HG03378 (cell line): ENCODE measurements at regions not wholly inside any gene's neighbourhood (a gene's known extent, or its start where the extent isn't known, plus 50 kb on each side); places are given as distances from the start of the nearest gene placed in this dataset.
"Not testable (repeated sequence)": the region's sequence is repeated elsewhere in the genome, so short reads cannot be mapped to it uniquely, and the experiment has no call there.

Source experiments
- ATAC-seq: cut with Tn5 transposase; IDR thresholded peaks from one replicate; pipeline ENCODE4 v1.9.1; 2021; ENCODE audit warnings: mild to moderate bottlenecking, moderate library complexity; ENCODE audit not compliant: unreplicated experiment

DNA sequence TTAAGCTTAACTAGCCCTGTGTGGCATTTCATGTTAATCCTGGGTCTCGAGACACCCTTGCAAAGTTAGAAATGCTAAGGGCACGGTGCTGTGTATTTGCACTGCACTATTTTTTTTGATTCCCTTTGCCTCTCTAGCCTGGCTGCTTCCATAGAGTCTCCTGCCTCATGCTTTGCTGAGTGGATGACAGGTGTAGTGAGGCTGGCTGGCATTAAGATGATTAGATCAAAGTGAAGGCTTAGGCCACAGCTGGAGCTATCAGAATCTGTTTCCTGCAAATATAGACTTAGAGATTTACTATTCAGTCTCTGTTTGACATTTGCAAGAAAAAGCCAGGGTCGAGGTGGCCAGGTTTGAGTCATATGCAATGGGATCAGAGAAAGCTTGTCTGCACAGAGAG, 791.1 kb downstream of the AACS start:
- ATAC-seq = no peak

DNA sequence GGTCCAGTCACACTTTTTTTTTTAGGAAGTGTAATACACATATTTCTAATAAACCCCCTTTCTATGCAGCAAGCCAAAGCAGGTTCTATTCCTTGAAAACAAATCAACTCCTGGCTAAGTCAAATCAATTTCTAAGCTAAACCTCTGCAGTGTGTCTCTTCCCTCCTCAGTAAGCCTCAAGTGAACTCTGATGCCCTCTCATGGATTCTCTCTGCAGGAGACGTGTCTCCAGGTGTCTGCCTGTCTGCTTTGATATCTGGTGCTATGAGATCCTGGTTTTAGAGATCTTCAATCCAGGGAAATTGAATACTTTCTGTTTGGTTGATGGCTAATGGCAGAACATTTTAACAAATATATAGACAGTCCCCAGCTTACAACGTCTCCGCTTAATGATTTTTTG, 791.7 kb downstream of the AACS start:
- ATAC-seq = no peak

DNA sequence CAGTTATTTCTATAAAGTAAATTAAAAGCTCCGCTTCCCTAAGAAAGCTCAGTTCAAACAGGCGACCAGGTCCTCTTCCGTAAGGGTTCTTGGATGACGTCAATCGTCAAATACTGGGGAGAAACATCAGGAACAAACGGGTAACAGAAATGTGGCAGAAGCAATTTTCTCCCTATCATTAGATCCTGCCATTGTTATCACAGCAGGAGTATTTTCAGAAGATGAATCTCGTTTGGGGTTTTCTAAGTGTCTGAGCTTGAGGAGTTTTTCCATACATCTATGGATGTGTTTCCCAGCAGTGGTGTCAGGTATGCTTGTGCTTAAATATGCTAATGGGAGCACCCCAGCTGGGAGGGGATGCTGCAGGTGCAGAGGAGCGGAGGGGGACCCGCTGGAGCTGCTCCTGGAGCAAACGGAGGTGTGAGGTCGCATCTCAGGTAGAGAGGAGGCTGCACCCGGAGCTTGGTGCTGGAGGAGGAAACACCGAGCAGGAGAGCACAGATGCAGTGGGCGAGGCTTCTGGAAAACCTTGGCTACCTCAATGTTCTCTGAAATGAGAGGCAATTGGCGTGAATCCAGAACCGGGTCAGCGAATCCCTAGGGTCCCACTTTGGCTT, 795.5 kb downstream of the AACS start:
- no peak for ATAC-seq

DNA sequence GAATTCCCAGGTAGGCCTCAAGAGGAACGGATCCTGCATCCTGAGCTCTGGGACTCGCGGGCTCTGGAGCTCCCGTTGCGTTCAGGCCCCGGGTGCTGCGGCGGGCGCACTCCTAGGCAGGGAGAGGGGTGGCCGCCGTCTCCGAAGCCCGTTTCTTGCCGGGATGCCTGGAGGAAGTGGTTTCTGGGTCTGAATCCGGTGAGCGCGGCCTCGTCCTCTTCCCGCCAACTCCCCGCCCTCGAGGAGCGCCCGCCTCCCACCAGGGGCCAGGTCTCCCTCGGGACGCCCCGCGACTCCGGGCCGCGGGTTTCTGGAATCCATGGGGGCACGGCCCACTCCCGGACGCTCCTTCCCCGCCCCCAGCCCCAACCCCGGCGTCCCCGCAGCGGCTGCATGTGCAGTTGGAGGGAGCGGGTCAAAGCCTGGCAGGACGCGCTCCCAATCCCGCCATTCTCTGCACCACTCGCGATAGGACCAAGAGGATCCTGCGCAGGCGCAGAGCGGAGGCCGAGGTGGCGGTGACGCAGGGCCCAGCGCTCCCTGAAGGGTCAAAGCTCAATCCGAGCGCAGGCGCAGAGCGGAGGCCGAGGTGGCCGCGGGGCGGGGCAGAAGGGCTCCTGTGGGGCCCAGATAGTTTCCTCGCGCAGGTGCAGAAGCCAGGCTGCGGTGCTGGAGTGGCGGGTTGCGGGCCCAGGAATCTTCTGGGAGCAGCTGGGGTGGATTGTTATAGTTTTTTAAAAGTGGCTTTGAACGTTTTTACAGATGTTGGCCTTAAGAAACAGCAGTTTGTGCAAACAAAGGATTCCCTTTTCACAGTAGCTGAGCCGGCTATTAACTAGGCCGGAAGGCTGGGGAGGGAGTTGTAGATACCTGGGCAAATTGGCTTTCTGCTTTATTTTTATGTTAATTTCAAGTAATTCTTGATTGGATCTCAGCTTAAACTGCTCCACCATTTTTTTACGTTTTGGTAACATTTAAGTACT, 796.4 kb downstream of the AACS start:
- ATAC-seq = no peak

DNA sequence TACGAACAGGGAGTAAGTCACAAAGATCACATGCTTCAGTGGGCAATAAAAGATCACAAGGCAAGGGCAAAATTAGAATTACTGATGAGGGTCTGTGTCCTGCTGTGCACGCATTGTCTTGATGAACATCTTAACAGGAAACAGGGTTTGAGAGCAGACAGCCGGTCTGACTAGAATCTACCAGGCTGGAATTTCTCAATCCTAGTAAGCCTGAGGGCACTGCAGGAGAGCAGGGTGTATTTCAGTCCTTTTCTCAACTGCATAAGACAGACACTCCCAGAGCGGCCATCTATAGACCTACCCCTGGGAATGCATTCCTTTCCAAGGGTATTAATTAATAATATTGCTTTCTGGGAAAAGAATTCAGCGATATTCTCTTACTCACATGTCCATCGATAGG, 800.0 kb downstream of the AACS start:
- not testable (repeated sequence) for ATAC-seq

DNA sequence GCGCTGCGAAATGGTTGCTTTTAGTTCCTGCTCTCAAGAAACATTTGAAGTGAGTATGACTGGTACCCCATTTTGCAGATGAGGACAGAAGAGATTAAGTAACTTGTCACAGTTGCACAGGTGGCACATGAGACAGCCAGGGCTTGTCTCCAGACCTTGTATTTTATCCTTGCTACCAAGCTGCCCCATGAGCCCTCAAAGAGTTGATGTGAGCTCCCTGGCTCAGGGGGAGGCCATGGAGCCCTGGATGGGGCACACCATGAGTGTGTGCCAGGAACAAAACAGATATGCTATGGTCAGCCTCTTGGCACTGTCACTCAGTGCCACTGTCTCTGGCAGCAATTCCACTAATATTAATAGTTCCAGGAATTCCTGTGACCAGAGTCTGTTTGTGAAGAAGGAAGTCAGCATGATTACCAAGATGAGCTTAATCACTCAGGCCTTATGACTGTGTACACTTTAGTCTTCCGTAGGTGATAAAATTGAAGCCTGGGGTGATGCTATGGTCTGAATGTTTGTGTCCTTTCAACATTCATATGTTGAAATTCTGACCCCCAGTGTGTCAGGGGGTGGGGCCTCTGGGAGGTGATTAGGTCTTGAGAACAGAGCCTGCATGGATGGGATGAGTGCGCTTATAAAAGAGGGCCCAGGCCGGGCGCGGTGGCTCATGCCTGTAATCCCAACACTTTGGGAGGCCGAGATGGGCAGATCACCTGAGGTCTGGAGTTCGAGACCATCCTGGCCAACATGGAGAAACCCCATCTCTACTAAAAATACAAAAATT, 806.8 kb downstream of the AACS start:
- no peak for ATAC-seq

DNA sequence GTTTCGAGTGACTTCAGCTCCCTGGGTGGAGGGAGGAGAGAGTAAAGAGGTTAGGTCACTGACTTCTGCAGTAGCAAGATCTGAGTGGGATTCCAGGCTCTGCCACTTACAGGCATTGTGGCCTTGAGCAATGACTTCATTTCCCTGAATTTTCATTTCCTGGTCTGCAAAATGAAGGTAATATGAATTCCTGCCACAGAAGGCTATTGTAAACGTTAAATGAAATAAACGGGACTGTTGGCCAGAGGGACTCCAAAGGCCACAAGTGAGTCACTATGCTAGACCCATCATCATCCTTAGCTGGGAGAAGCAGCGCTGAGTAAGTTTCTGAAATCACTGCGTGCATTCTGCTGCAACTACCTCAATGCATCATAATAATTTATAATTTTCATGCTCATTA, 807.8 kb downstream of the AACS start:
- ATAC-seq = no peak

DNA sequence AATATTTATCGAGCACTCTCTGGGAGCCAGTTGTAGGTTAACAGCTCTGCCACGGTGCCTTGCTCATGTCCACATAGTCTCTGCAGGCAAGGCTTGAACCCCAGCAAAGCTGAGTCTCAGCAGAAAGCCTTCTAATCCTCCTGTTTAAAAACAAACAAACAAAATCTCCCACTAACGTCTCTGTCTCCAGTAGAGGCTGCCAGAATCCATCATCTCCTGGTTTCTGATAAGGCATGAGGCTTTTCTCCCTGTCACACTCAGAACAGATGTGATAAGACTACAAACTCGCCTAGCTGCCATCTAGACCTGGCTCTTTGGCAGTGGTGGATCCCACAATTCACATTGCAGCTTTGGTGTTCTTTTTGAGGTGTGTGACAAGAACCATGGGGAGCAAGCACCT, 813.2 kb downstream of the AACS start:
- no peak for ATAC-seq

DNA sequence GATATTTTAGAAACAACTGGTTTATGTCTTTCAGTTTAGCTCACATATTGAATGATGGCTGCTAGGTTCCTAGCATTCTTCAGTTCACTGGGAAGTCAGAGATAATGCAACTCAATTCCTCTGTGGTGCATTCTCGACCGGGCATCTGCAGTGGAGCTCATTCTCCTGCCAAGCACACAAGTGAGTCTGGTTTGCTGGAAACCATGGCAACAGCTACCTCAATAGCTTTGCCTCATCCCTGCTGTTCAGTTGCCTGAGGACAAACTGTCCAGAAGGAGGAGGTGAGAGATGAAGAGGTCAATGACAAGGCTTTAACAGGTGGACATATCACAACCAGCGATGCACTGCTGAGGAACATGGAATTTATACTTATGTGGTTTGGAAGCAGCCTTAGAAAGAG, 816.9 kb downstream of the AACS start:
- no peak for ATAC-seq

DNA sequence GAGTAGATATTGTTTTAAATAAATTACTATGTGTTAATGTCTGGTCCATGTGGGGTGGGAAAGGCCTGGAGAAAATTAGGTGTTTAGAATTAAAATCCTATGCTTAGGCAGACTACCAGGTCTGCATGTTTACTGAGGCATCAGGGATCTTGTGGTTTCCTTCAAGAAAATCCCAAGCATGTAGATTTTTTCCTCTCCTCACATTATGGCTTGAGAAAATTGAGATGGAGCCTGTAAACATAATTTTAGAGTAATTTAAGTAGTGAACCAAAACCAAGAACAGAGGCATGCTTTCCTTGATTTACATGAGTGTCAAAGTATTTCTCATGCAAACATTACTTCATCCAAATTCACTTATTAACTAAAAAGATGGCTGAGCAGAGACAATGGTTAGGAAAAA, 823.7 kb downstream of the AACS start:
- ATAC-seq = no peak

DNA sequence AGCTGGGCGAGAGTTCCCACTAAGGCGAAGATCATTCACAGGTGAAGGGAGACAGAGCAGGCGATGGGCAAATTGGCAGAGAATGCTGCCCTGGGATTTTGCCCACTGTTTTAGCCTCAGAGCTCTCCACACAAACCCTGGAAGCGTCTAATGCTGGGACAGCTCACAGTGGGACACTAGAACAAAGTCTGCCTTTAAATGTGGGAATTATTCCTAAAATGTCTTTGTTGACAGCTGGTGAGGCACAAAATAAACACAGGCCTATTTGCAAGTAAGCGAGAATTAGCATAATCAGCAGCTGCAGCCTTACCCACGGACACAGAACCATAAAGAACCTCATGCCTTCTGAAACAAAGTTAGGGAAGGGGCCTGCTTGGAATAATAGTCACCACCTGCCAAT, 824.5 kb downstream of the AACS start:
- ATAC-seq = no peak

DNA sequence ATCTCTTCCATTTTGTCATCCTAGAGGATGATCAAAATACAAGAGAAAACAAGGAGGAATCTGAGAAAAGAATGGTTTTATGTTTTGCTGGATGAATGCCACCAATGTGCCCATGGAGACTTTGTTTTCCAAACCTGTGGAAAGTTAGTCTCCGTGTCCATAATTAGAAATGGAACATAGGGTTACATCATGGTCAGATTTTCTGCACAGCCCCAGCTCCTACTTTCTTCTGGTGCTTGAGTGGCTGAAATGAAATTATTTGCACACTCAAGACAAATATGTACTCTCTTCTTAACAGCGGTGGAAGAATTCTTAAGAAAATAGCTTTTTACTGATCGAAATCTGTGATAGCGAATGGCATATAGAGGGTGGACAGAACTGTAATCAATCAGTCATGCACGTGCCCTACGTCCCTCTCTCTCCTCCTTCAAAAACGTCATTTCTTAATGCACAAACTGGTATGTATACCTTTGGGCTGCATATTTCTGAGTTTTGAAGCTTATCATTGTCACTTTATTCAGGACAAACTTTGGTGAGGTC, 825.2 kb downstream of the AACS start:
- no peak for ATAC-seq

DNA sequence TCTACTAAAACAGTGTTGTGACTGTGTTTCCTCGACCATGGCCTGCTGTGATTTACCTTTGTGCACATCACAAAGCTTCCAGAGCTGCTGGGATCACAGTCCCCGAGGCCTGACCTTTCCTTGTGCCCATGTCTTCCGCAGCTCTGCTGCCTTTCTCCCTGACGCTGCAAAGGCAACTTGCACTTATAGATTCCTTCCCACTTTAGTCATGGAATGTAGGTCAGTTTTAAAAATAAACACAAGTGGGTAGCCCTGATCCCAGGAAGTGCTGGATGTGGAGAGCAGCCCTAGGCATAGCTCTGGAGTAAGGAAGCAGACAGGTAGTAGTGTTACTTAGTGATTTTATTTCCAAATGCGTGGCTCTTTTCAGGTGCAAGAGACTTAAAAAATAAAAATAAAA, 825.7 kb downstream of the AACS start:
- no peak for ATAC-seq

DNA sequence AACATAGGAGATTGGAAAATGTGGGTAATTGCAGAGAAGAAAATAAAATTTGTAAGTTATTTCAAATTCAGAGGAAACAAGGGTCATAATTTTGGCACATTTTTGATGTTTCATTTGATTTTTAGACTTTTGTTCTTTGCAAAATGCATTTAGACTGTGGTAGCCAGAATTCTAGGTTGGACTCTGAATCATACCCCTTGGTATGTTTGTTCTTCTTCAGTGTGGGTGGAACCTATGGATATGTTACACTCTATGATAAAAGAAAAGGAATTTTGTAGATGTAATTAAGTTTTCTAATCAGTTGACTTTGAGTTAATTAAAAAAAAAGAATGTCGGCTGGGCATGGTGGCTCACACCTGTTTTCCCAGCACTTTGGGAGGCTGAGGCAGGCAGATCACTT, 827.0 kb downstream of the AACS start:
- no peak for ATAC-seq

DNA sequence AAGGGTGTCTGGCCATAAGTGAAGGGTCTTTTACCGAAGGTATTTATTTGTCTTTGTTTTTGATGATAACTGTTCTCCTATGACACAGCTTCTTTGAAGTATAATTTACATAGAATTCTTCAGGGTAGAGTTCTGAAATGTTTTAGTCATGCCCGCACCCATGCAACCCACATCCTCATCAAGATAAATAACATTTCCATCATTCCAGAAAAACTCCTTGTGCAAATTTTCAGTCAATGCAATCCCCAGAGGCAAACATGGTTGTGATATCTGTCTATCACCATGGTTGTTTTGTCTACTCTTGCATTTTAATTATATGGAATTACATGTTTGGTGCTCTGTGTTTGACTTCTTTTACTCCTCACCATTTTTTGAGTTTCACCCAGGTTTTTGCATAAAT, 837.8 kb downstream of the AACS start:
- no peak for ATAC-seq

DNA sequence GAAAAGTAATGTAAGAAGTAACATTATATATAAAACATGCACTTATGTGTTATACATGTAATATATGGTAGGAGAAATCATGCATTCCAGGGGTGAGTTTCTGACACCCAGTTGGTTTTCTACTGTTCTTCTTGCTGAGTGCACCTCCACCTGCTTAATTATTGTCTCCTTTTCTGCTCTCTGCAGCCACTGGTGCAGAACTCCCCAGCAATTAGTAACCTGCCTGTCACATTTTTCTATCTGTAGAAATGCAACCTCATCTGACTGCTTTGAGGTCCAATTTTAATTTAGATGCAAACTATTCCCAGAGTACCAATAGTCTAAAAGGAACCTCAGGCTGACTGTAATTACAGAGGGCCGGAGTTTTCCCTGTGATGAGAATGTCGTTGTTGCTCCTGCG, 842.1 kb downstream of the AACS start:
- ATAC-seq = no peak

DNA sequence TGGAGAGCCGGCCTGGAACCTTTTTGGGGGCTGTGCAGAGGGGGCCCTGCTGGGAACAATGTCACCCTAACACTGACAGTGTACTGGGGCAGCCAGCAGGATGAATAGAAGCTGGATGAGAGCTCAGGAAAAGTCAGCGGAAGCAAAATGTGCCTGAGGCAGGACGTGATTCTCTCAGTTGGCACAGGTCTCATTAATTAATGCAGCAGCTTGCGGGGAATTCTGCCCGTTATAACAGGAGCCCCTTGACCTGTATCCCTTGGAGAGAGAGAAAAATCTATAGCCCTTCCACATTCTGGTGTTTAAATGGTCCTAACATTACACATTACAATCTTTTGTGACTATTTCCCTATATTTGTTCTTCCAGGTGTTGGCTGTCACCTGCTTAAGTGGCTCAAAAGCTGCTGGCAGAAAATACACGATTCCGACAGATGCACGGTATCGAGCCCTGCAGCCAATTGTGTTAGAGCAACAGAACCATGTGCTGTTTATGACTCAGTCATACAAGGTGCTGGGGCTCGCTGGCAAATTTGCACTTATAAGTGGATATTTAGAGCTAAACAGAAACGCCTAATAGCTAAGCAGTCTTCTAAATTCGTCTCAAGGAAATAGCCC, 854.7 kb downstream of the AACS start:
- no peak for ATAC-seq

DNA sequence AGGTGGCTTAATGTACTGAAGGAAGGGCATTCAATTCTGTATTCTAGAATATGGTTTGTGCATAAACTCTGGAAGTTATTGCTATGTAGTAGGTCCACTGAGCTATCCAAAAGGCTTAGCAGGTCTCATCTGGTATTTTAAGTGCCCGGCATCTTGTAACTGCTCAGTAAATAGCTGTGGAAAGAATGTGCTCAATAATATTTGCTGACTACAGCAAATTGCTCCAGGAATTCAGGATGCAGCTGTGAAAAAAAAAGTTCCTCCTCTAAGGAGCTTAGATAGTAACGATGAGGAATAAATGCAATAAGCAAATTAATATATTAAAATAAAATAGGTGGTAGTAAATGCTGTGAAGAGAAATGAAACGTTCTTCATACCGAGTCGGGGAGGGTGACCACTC, 857.1 kb downstream of the AACS start:
- no peak for ATAC-seq

DNA sequence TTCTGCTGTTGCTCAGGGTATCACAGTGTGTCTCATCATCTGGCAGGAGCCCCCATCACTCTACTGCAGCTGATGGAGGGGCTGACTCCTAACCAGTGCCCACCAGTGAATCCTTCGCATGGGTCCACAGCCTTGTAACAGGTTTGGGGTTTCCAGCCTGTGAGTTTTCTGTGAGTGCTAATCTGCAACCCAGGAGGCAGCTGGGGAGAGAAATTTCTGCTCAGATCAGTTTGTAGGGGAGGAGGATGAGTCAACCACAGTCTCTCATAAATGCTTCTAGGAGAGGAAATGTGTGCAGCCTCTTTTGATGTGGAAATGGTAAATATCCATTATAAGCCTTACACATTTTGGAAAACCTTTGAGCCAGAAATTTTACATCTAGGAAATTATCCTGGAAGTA, 871.3 kb downstream of the AACS start:
- ATAC-seq = no peak

DNA sequence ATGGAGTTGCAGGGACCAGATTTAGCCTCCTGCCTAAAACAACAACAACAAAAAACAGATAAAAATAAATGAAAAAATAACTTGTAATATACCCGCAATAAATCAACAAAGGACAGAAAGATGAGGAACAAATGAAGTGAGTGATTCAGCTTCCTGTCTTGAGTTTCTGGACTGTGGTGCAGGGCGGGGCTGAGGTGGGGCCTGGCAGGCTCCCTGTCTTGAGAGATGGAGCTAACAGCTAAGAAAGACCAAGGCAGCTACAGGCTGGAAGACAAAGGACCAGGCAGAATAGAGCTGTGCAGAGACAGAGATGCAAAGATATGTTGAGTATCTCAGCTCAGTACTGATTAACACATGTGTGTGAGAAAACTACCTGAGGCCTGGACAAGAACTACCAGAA, 879.2 kb downstream of the AACS start:
- no peak for ATAC-seq

DNA sequence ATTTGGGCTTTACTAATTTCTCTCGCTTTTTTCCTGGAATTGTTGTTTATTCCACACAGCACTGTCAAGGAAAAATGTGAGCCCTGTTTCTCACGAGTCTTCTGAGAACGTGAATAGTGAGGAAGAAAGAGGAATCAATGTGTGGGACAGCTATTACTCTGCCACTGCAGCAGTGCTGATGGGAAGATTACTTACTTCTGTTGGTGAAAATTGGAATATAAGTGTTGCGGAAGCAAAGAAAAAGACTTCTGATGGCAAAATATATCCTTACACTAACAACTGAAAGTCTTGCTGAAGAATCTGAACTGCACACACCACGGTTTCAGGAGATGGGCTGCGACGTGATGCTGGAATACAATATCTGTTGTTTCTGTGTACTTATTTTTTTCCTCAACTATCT, 884.2 kb downstream of the AACS start:
- no peak for ATAC-seq
